SIG-M5 treated with dmso at 0.1 percent for 504 hours (cell line): ENCODE measurements at regions not wholly inside any gene's neighbourhood (a gene's known extent, or its start where the extent isn't known, plus 50 kb on each side); places are given as distances from the start of the nearest gene placed in this dataset.

Experiments
- DNase-seq: peaks from one replicate; lab custom pipeline; 2025; ENCODE audit not compliant: unreplicated experiment; lab: John Stamatoyannopoulos, UW

- no peak for DNase-seq
Measured at GRCh38 chr10:33453081-33454025, 118.9 kb upstream of the NRP1 start.

- DNase-seq, result no peak
Measured at GRCh38 chr10:33448421-33449140, 114.1 kb upstream of the NRP1 start.

- DNase-seq, result no peak
Measured at GRCh38 chr10:33441561-33441960, 107.1 kb upstream of the NRP1 start.

- DNase-seq, result peak; percentile 48
Measured at GRCh38 chr10:33434933-33435332, 100.5 kb upstream of the NRP1 start.

GRCh38 chr10:33428682-33429081 is 94.2 kb upstream of the NRP1 start:
- DNase-seq, result no peak

- DNase-seq, result no peak
Measured at GRCh38 chr10:33423154-33423529, 88.7 kb upstream of the NRP1 start.

GRCh38 chr10:33422471-33423153 is 88.1 kb upstream of the NRP1 start:
- no peak for DNase-seq

- no peak for DNase-seq
Measured at GRCh38 chr10:33421789-33422462, 87.5 kb upstream of the NRP1 start.

GRCh38 chr10:33419311-33419710 is 84.8 kb upstream of the NRP1 start:
- DNase-seq, result no peak

- DNase-seq, result no peak
Measured at GRCh38 chr10:33418301-33418700, 83.8 kb upstream of the NRP1 start.

GRCh38 chr10:33416691-33417090 is 82.2 kb upstream of the NRP1 start:
- DNase-seq, result no peak

GRCh38 chr10:33416209-33416608 is 81.7 kb upstream of the NRP1 start:
- DNase-seq, result no peak

GRCh38 chr10:33414841-33415240 is 80.4 kb upstream of the NRP1 start:
- DNase-seq, result no peak

- no peak for DNase-seq
Measured at GRCh38 chr10:33412653-33413361, 78.3 kb upstream of the NRP1 start.

- no peak for DNase-seq
Measured at GRCh38 chr10:33412241-33412640, 77.8 kb upstream of the NRP1 start.

- DNase-seq, result no peak
Measured at GRCh38 chr10:33410860-33411234, 76.4 kb upstream of the NRP1 start.

- no peak for DNase-seq
Measured at GRCh38 chr10:33410096-33410859, 75.8 kb upstream of the NRP1 start.

- no peak for DNase-seq
Measured at GRCh38 chr10:33406596-33406995, 72.1 kb upstream of the NRP1 start.

- no peak for DNase-seq
Measured at GRCh38 chr10:33402220-33403073, 68.0 kb upstream of the NRP1 start.
